Prostate gland (tissue), 2 donors: ENCODE measurements at regions not wholly inside any gene's neighbourhood (a gene's known extent, or its start where the extent isn't known, plus 50 kb on each side); places are given as distances from the start of the nearest gene placed in this dataset.

Source experiments
- CTCF ChIP-seq, 4 experiments: fragments of 200-600 bp in 2 of 4; fragments of 450-650 bp in 2 of 4; sonication (generic) in 2 of 4; IDR thresholded peaks; 1 replicate in 3 of 4; 2 replicates in 1 of 4; pipeline ENCODE4 v1.5.1; 2016 to 2019; ENCODE audit warnings: antibody characterized with exemption in 4 of 4, mild to moderate bottlenecking in 2 of 4, moderate library complexity in 2 of 4
- POLR2A ChIP-seq: fragments of 450-650 bp; IDR thresholded peaks from one replicate; pipeline ENCODE4 v1.6.1; 2016; ENCODE audit warnings: antibody characterized with exemption, mild to moderate bottlenecking
- POLR2AphosphoS5 ChIP-seq: sonication (generic); formaldehyde crosslinking; IDR thresholded peaks from one replicate; pipeline ENCODE4 v1.6.1; 2017; ENCODE audit warnings: antibody characterized with exemption

GRCh38 chr2:236758406-236758805 is 188.8 kb downstream of the ACKR3 start:
- TF ChIP-seq CTCF (IDR thresholded peaks at IDR 0.05) (no peak), POLR2A (no peak), POLR2AphosphoS5 (no peak)
